ENCODE measurements at regions not wholly inside any gene's neighbourhood (a gene's known extent, or its start where the extent isn't known, plus 50 kb on each side); places are given as distances from the start of the nearest gene placed in this dataset.

DNA sequence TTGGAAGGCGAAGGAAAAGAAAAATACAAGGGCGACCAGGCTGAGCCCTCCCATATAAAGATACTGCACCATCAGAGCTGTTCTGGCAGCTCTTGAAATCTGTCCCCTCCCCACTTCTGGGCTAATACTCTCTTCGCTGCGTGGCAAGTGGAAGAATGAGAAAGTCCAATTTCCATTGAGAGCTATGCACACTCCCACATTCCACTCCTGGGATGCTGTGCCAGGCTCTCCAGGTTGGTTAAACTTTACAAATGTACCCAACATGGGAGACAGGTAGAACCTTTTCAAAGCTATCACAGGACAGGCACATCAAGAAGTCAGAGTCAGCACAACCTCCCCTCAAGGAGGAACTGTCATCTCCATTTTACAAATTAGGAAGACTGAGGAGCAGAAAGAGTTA is 465.0 kb downstream of the SHQ1 start:
- H3K36me3 ChIP-seq = peaks cover 10 to 30% (median 15%) of the 10 kb centered on the region in 11 experiments
- no peak overlapping the region for H3K4me3 ChIP-seq
- no peak for TF ChIP-seq Cebpa-rat (IDR thresholded peaks at IDR 0.05)
- H3K27me3 ChIP-seq = no peaks in the 10 kb centered on the region
- H3K4me1 ChIP-seq = peaks cover 21 to 48% (median 37%) of the 10 kb centered on the region in 10 experiments
- H3K4me2 ChIP-seq = 0 out of 22 replicates have a peak overlapping the region, but pooled peaks of 1 of the 11 experiments have one; percentile 2
- H3K27ac ChIP-seq = no peak overlapping the region
- H4K20me1 ChIP-seq = peaks cover 98 to 100% (median 100%) of the 10 kb centered on the region in 11 experiments
- H3K9ac ChIP-seq = no peak overlapping the region
- H3K9me3 ChIP-seq (replicated peaks in 1 of 11) = no peaks in the 10 kb centered on the region; a peak in 1 of 22 replicates

DNA sequence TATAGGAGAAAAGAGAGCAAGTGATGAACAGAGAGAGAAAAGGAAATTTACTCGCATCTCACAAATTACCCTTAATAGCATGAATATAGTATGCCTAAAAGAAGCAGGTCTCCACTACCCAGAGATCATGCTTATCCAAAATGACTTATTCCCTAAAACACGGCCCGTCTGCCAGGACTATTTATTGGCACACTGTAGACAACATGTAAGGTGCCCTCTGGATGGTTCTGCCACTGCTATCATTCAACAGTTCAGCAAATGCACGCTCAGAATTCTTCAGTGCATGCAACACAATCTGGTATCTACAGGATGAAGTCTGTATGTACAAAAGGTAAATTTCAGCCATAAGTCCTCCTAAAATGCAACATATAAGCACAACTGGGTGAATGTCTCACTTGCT is 465.8 kb downstream of the SHQ1 start:
- peaks cover 21 to 48% (median 37%) of the 10 kb centered on the region in 10 experiments for H3K4me1 ChIP-seq
- H3K9ac ChIP-seq = no peak overlapping the region
- H4K20me1 ChIP-seq = peaks cover 92 to 97% (median 95%) of the 10 kb centered on the region in 11 experiments
- no peaks in the 10 kb centered on the region for H3K27me3 ChIP-seq
- TF ChIP-seq Cebpa-rat (IDR thresholded peaks at IDR 0.05) = no peak
- H3K4me2 ChIP-seq = peak overlapping the region in 2 of 11 experiments; percentile 47 to 58; a peak in 1 of 22 replicates
- peaks cover 16 to 35% (median 22%) of the 10 kb centered on the region in 11 experiments for H3K36me3 ChIP-seq
- H3K9me3 ChIP-seq (replicated peaks in 1 of 11) = no peaks in the 10 kb centered on the region; a peak in 1 of 22 replicates
- H3K27ac ChIP-seq = no peak overlapping the region
- H3K4me3 ChIP-seq = no peak overlapping the region

DNA sequence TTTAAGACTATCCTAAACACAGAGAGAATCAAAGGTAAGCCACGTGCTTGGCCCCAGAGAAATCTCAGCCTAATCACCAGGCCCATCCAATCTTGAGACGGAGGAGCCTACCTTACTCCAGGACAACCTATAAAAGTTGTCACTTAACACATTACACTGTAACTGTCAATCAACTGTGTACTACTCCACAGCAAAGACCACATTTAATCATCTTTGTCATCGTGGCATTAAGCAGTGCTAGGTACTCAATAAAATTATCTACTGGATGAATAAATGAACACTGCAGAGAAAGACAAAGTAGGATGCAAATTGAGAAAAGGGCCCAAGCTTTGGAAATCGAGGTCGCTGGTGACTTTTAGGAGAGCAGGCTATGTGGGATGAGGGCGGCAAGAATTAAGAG is 466.7 kb downstream of the SHQ1 start:
- no peak for TF ChIP-seq Cebpa-rat (IDR thresholded peaks at IDR 0.05)
- peak overlapping the region in 6 of 11 experiments; percentile 2 to 58 (median 23); a peak in 8 of 22 replicates for H3K4me2 ChIP-seq
- peaks cover 21 to 48% (median 39%) of the 10 kb centered on the region in 10 experiments for H3K4me1 ChIP-seq
- no peaks in the 10 kb centered on the region; a peak in 1 of 22 replicates for H3K9me3 ChIP-seq (replicated peaks in 1 of 11)
- H3K27ac ChIP-seq = no peak overlapping the region
- no peak overlapping the region for H3K4me3 ChIP-seq
- H4K20me1 ChIP-seq = peaks cover 83 to 95% (median 86%) of the 10 kb centered on the region in 11 experiments
- H3K9ac ChIP-seq = no peak overlapping the region
- H3K36me3 ChIP-seq = peaks cover 25 to 43% (median 29%) of the 10 kb centered on the region in 11 experiments
- H3K27me3 ChIP-seq = no peaks in the 10 kb centered on the region

GRCh38 chr3:72380711-72381493 is 467.3 kb downstream of the SHQ1 start:
- Histone ChIP-seq H3K4me2 (peak overlapping the region in 9 of 11 experiments; percentile 2 to 58 (median 28); a peak in 13 of 22 replicates), H3K36me3 (peaks cover 25 to 46% (median 30%) of the 10 kb centered on the region in 11 experiments), H3K4me3 (no peak overlapping the region), H4K20me1 (peaks cover 76 to 89% (median 80%) of the 10 kb centered on the region in 11 experiments), H3K9ac (no peak overlapping the region), H3K4me1 (peaks cover 23 to 45% (median 39%) of the 10 kb centered on the region in 10 experiments), H3K27ac (0 out of 22 replicates have a peak overlapping the region, but pooled peaks of 1 of the 11 experiments have one; percentile 22), H3K27me3 (no peaks in the 10 kb centered on the region), H3K9me3 (replicated peaks in 1 of 11) (no peaks in the 10 kb centered on the region; a peak in 1 of 22 replicates)
- no peak for TF ChIP-seq Cebpa-rat (IDR thresholded peaks at IDR 0.05)

- peaks cover 28 to 53% (median 36%) of the 10 kb centered on the region in 11 experiments for H3K36me3 ChIP-seq
- 0 out of 22 replicates have a peak overlapping the region, but pooled peaks of 1 of the 11 experiments have one; percentile 22 for H3K27ac ChIP-seq
- no peak overlapping the region for H3K4me3 ChIP-seq
- TF ChIP-seq Cebpa-rat (IDR thresholded peaks at IDR 0.05) = no peak
- H3K9me3 ChIP-seq (replicated peaks in 1 of 11) = no peaks in the 10 kb centered on the region; a peak in 1 of 22 replicates
- peaks cover 69 to 87% (median 77%) of the 10 kb centered on the region in 11 experiments for H4K20me1 ChIP-seq
- no peaks in the 10 kb centered on the region for H3K27me3 ChIP-seq
- H3K9ac ChIP-seq = no peak overlapping the region
- peaks cover 30 to 49% (median 38%) of the 10 kb centered on the region in 10 experiments for H3K4me1 ChIP-seq
- peak overlapping the region in 10 of 11 experiments; percentile 2 to 47 (median 18); a peak in 11 of 22 replicates for H3K4me2 ChIP-seq
These were observed 468.1 kb downstream of the SHQ1 start for GRCh38 chr3:72380193-72380592.

DNA sequence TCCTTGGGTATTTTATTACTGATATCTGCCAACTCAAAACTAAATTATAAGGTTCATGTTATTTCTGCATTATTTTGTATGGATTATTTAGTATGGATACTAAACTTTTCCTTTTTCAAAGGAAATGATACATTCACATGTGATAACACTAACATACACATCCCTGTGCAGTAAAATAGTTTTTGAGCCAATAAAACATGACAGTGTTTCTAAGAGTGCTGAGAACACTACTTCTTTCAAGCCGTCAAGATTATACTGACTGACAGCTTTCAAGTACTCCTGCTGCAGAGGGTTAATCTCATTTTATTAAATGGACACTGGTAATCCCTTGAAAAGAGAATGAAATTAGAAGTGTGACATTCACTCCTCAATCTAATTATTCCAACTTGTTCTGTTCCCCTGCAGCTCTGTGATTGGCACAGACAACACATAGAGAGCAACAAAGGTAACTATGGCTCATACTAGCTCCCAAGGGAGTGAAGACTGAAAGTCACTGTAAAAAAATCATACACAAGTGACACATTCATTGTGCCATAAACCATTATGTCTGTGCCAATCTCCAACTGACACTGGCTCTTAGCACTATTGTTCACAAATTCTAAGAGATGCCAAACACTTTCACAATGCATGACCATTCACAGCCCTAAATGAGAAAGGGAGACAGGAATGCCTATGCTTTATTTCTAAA is 468.6 kb downstream of the SHQ1 start:
- Histone ChIP-seq H3K4me3 (no peak overlapping the region), H3K36me3 (peaks cover 28 to 55% (median 39%) of the 10 kb centered on the region in 11 experiments), H3K9me3 (replicated peaks in 1 of 11) (no peaks in the 10 kb centered on the region; a peak in 1 of 22 replicates), H3K27me3 (no peaks in the 10 kb centered on the region), H3K27ac (0 out of 22 replicates have a peak overlapping the region, but pooled peaks of 1 of the 11 experiments have one; percentile 22), H3K4me1 (peaks cover 26 to 43% (median 33%) of the 10 kb centered on the region in 10 experiments), H3K9ac (no peak overlapping the region), H4K20me1 (peaks cover 63 to 82% (median 72%) of the 10 kb centered on the region in 11 experiments), H3K4me2 (peak overlapping the region in 1 of 11 experiments; percentile 2; a peak in 2 of 22 replicates)
- no peak for TF ChIP-seq Cebpa-rat (IDR thresholded peaks at IDR 0.05)

GRCh38 chr3:72378287-72378686 is 470.0 kb downstream of the SHQ1 start:
- Histone ChIP-seq H4K20me1 (peaks cover 51 to 71% (median 58%) of the 10 kb centered on the region in 11 experiments), H3K4me1 (peaks cover 24 to 39% (median 32%) of the 10 kb centered on the region in 10 experiments; a peak in 19 of 20 replicates), H3K4me2 (no peak overlapping the region)

GRCh38 chr3:72376956-72377710 is 471.1 kb downstream of the SHQ1 start:
- Histone ChIP-seq H3K9ac (no peak overlapping the region), H4K20me1 (peaks cover 39 to 62% (median 47%) of the 10 kb centered on the region in 11 experiments), H3K4me1 (peaks cover 19 to 36% (median 32%) of the 10 kb centered on the region in 10 experiments; a peak in 19 of 20 replicates), H3K27ac (no peak overlapping the region), H3K4me2 (no peak overlapping the region), H3K36me3 (peaks cover 29 to 57% (median 41%) of the 10 kb centered on the region in 11 experiments), H3K9me3 (replicated peaks in 1 of 11) (no peaks in the 10 kb centered on the region), H3K4me3 (no peak overlapping the region), H3K27me3 (no peaks in the 10 kb centered on the region)
- TF ChIP-seq Cebpa-rat (IDR thresholded peaks at IDR 0.05) = no peak

More at GRCh38 chr3:72378287-72378686, 470.0 kb downstream of the SHQ1 start:
- no peak for TF ChIP-seq Cebpa-rat (IDR thresholded peaks at IDR 0.05)
- Histone ChIP-seq H3K27me3 (no peaks in the 10 kb centered on the region), H3K4me3 (no peak overlapping the region), H3K36me3 (peaks cover 29 to 59% (median 44%) of the 10 kb centered on the region in 11 experiments), H3K27ac (no peak overlapping the region), H3K9ac (no peak overlapping the region), H3K9me3 (replicated peaks in 1 of 11) (no peaks in the 10 kb centered on the region)

Measured in BLaER1 treated with 17β-estradiol and CSF1 and Interleukin-3, amounts not matched to agents 10 nM and 100 nM (cell line).